ENCODE measurements at regions not wholly inside any gene's neighbourhood (a gene's known extent, or its start where the extent isn't known, plus 50 kb on each side); places are given as distances from the start of the nearest gene placed in this dataset.

GRCh38 chr1:112342558-112342957, 53.5 kb upstream of the CTTNBP2NL start:
- H3K4me3 ChIP-seq = no peak overlapping the region
- intact Hi-C loops (cut with DNase I) = no loop called here
- no peaks in the 10 kb centered on the region for H3K9me3 ChIP-seq
- no peaks in the 10 kb centered on the region for H3K27me3 ChIP-seq
- no peak for DNase-seq
- no peaks in the 10 kb centered on the region for H3K4me1 ChIP-seq (ENCODE audit: insufficient read depth)
- no peak overlapping the region for H3K27ac ChIP-seq
- no peak for TF ChIP-seq EP300 (IDR thresholded peaks at IDR 0.05)
- no peak for TF ChIP-seq CTCF (IDR thresholded peaks at IDR 0.05)
- TF ChIP-seq POLR2A (IDR thresholded peaks at IDR 0.05) = no peak
- no peaks in the 10 kb centered on the region for H3K36me3 ChIP-seq
- 23 to 41% (median 24%) methylated on average over 3 of the region's 3 CpGs for WGBS, 3 donors

- Histone ChIP-seq H3K27ac (no peak overlapping the region), H3K27me3 (no peaks in the 10 kb centered on the region), H3K4me3 (no peak overlapping the region), H3K9me3 (no peaks in the 10 kb centered on the region), H3K36me3 (no peaks in the 10 kb centered on the region), H3K4me1 (ENCODE audit: insufficient read depth) (no peaks in the 10 kb centered on the region)
- WGBS, 3 donors = 53 to 65% (median 60%) methylated on average over 7 of the region's 7 CpGs
- intact Hi-C loops (cut with DNase I) = no loop called here
- DNase-seq = no peak
- TF ChIP-seq POLR2A (IDR thresholded peaks at IDR 0.05) (no peak), CTCF (IDR thresholded peaks at IDR 0.05) (no peak), EP300 (IDR thresholded peaks at IDR 0.05) (no peak)
Measured at GRCh38 chr1:112344754-112345423, 51.1 kb upstream of the CTTNBP2NL start.
